ENCODE measurements at regions not wholly inside any gene's neighbourhood (a gene's known extent, or its start where the extent isn't known, plus 50 kb on each side); places are given as distances from the start of the nearest gene placed in this dataset.

- Histone ChIP-seq H3K27ac (no peak overlapping the region), H3K36me3 (no peaks in the 10 kb centered on the region), H3K4me1 (no peaks in the 10 kb centered on the region), H3K9me3 (no peaks in the 10 kb centered on the region), H3K4me3 (no peak overlapping the region), H3K27me3 (no peaks in the 10 kb centered on the region)
- ATAC-seq, result no peak
- intact Hi-C loops (cut with DNase I; ENCODE audit: low total_unique reads), result no loop called here
- no peak for DNase-seq
- in situ Hi-C loops (cut with MboI; ENCODE audit: low sequenced_read_pairs in 4 of 4), result no loop called here
- no peak for TF ChIP-seq POLR2A (IDR thresholded peaks at IDR 0.05)
- TF ChIP-seq CTCF (IDR thresholded peaks at IDR 0.05 in 4 of 5, conservative IDR thresholded peaks at IDR 0.05 in 1 of 5), result no peak
These were observed 77.0 kb downstream of the SOX1 start for GRCh38 chr13:112143753-112144615.

GRCh38 chr13:112144616-112145550, 77.9 kb downstream of the SOX1 start:
- in situ Hi-C loops (cut with MboI; ENCODE audit: low sequenced_read_pairs in 4 of 4), result no loop called here
- H3K36me3 ChIP-seq, result no peaks in the 10 kb centered on the region
- no peak for ATAC-seq

GRCh38 chr13:112145551-112146360, 78.8 kb downstream of the SOX1 start:
- in situ Hi-C loops (cut with MboI; ENCODE audit: low sequenced_read_pairs in 4 of 4) (no loop called here), intact Hi-C loops (cut with DNase I; ENCODE audit: low total_unique reads) (no loop called here)
- ATAC-seq (no peak), DNase-seq (no peak)
- Histone ChIP-seq H3K4me3 (no peak overlapping the region), H3K27me3 (no peaks in the 10 kb centered on the region), H3K27ac (no peak overlapping the region), H3K4me1 (no peaks in the 10 kb centered on the region), H3K9me3 (no peaks in the 10 kb centered on the region), H3K36me3 (no peaks in the 10 kb centered on the region)
- no peak for TF ChIP-seq POLR2A (IDR thresholded peaks at IDR 0.05)
- TF ChIP-seq CTCF (IDR thresholded peaks at IDR 0.05 in 4 of 5, conservative IDR thresholded peaks at IDR 0.05 in 1 of 5), result no peak

More at GRCh38 chr13:112144616-112145550, 77.9 kb downstream of the SOX1 start:
- H3K27me3 ChIP-seq, result no peaks in the 10 kb centered on the region
- H3K4me3 ChIP-seq, result no peak overlapping the region
- H3K9me3 ChIP-seq, result no peaks in the 10 kb centered on the region
- no peak overlapping the region for H3K27ac ChIP-seq
- intact Hi-C loops (cut with DNase I; ENCODE audit: low total_unique reads), result no loop called here
- TF ChIP-seq POLR2A (IDR thresholded peaks at IDR 0.05), result no peak
- TF ChIP-seq CTCF (IDR thresholded peaks at IDR 0.05 in 4 of 5, conservative IDR thresholded peaks at IDR 0.05 in 1 of 5), result no peak
- no peaks in the 10 kb centered on the region for H3K4me1 ChIP-seq
- DNase-seq, result no peak

DNA sequence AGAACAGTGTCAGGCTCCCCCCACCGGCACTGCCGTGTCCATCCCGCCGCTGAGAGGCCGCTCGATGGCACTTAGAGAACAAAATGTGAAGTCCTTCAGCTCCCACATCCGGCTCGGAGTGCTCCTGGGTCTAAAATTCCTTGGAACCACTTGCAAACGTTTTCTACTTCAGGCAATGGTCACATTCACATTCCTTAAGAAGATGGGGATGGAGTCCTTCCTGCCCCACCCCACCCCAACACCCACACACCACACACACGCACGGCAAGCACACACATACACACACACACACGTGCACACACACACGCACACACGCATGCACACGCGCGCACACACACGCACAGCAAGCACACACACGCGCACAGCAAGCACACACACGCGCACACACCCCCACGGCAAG, 83.4 kb downstream of the SOX1 start:
- Histone ChIP-seq H3K36me3 (no peaks in the 10 kb centered on the region), H3K4me3 (no peak overlapping the region), H3K27me3 (peaks cover 0 to 4% (median 0%) of the 10 kb centered on the region in 3 donors), H3K27ac (no peak overlapping the region), H3K4me1 (no peaks in the 10 kb centered on the region), H3K9me3 (no peaks in the 10 kb centered on the region)
- intact Hi-C loops (cut with DNase I; ENCODE audit: low total_unique reads) (no loop called here), in situ Hi-C loops (cut with MboI; ENCODE audit: low sequenced_read_pairs in 4 of 4) (no loop called here)
- no peak for DNase-seq
- TF ChIP-seq CTCF (IDR thresholded peaks at IDR 0.05 in 4 of 5, conservative IDR thresholded peaks at IDR 0.05 in 1 of 5) (no peak), POLR2A (IDR thresholded peaks at IDR 0.05) (no peak)
- no peak for ATAC-seq
